OCI-LY7 (cell line): ENCODE measurements at regions not wholly inside any gene's neighbourhood (a gene's known extent, or its start where the extent isn't known, plus 50 kb on each side); places are given as distances from the start of the nearest gene placed in this dataset.

Experiments
- BruUV-seq: library from RNA; stranded (reverse); fragments of 400-500 nt; replicated peaks from 2 replicates; lab custom pipeline; 2021; lab: Mats Ljungman, UMichigan
- CTCF ChIA-PET: fragments of 300-600 bp; sonication (Branson Sonifier 250); formaldehyde crosslinking; loops from one replicate; lab custom pipeline; 2022; ENCODE audit warnings: antibody characterized with exemption; ENCODE audit not compliant: unreplicated experiment; lab: Charles Lee
- POLR2A ChIA-PET: fragments of 300-600 bp; sonication (Branson Sonifier 250); formaldehyde crosslinking; loops from one replicate; lab custom pipeline; 2022; ENCODE audit warnings: antibody characterized with exemption; lab: Charles Lee
- DNase-seq: peaks from one replicate; pipeline ENCODE4 v3.0.0-alpha.2; 2015; ENCODE audit warnings: low spot score
- H2AFZ ChIP-seq: fragments of 200-600 bp; sonication (generic), shearing (Covaris generic); 2 replicates; pipeline ENCODE4 v1.6.1; 2014; ENCODE audit warnings: mild to moderate bottlenecking, antibody characterized with exemption, low read length, moderate library complexity
- H3K27ac ChIP-seq: fragments of 200-600 bp; sonication (generic); 2 replicates; pipeline ENCODE4 v1.5.1; 2014; ENCODE audit warnings: mixed run types, low read depth, mild to moderate bottlenecking, moderate library complexity, low read length, inconsistent platforms; ENCODE audit not compliant: poor library complexity, severe bottlenecking
- H3K36me3 ChIP-seq: fragments of 200-600 bp; sonication (generic); 2 replicates; pipeline ENCODE4 v1.6.1; 2014; ENCODE audit warnings: mild to moderate bottlenecking, antibody characterized with exemption, low read length, moderate library complexity, mixed read lengths; ENCODE audit not compliant: insufficient read depth
- H3K4me1 ChIP-seq: fragments of 200-600 bp; sonication (generic); 2 replicates; pipeline ENCODE4 v1.5.1; 2014; ENCODE audit warnings: mild to moderate bottlenecking, low read length; ENCODE audit not compliant: insufficient read depth, poor library complexity, severe bottlenecking
- H3K4me2 ChIP-seq: fragments of 200-600 bp; sonication (generic); 2 replicates; pipeline ENCODE4 v1.6.1; 2014; ENCODE audit warnings: mild to moderate bottlenecking, low read length
- H3K4me3 ChIP-seq: fragments of 200-600 bp; sonication (generic); 2 replicates; pipeline ENCODE4 v1.5.1; 2014; ENCODE audit warnings: mild to moderate bottlenecking, low read depth, low read length; ENCODE audit not compliant: poor library complexity, severe bottlenecking
- H3K79me2 ChIP-seq: fragments of 200-600 bp; sonication (generic); 2 replicates; pipeline ENCODE4 v1.6.1; 2016; ENCODE audit warnings: low read depth, mild to moderate bottlenecking, low read length, moderate library complexity, mixed read lengths; ENCODE audit not compliant: insufficient read depth
- H3K9me2 ChIP-seq: fragments of 200-600 bp; sonication (generic); 2 replicates; pipeline ENCODE4 v1.6.1; 2016; ENCODE audit warnings: mild to moderate bottlenecking, low read length, mixed read lengths; ENCODE audit not compliant: insufficient read depth
- H3K9me3 ChIP-seq: fragments of 200-600 bp; sonication (generic); 2 replicates; pipeline ENCODE4 v1.6.1; 2014; ENCODE audit warnings: mild to moderate bottlenecking, mixed run types, low read length, mixed read lengths
- H4K20me1 ChIP-seq: fragments of 200-600 bp; sonication (generic); 2 replicates; pipeline ENCODE4 v1.6.1; 2014; ENCODE audit warnings: mild to moderate bottlenecking, antibody characterized with exemption, low read length, moderate library complexity, mixed read lengths; ENCODE audit not compliant: insufficient read depth
- EZH2phosphoT487 ChIP-seq: fragments of 200-600 bp; sonication (generic); IDR thresholded peaks from 2 replicates; pipeline ENCODE4 v1.6.1; 2018; ENCODE audit warnings: low read depth, borderline replicate concordance, mild to moderate bottlenecking, mixed run types, antibody characterized with exemption, low read length, moderate library complexity, mixed read lengths
- intact Hi-C: fragments of 100-400 bp; cut with micrococcal nuclease; formaldehyde crosslinking; loops from one replicate; pipeline ENCODE4 v1.10.0; 2022; ENCODE audit not compliant: unreplicated experiment
- TF ChIP-seq, protein P1 (sequence below): fragments of 200-600 bp; sonication (generic); conservative IDR thresholded peaks from 2 replicates; pipeline ENCODE4 v1.5.1; 2014; ENCODE audit warnings: mild to moderate bottlenecking, antibody characterized with exemption, low read length, moderate library complexity, mixed read lengths

DNA sequence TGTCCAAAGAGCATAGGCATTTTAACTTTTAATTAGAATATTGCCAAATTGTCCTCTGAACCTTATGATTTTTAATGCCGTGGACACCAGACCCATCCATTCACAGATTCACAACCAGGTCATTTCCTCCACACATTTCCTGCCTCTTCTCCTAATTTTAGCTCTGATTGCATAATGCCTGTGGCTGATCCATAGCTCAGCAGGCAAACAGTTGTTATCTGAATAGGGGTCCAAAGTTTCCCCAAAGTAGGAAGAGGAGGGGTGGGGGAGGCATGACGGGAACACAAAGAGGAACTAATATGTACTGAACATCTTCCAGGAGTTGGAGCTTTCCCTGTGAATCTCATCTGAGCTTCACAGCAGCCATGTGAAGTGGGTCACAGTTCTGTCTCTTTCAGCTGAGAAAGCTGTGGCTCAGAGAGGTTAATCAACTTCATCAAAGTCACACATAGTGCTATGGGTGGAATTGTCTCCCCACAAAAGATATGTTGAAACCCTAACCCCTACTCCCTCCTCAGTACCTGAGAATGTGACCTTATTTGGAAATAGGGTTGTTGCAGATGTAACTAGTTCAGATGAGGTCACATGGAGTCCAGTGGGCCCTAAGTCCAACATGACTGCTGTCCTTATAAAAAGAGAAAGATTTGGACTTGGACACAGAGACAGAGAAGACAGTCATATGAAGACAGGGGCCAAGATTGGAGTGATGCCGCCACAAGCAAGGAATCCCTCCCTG is 106.7 kb upstream of the AGBL1 start:
- no peak overlapping the region for H3K4me3 ChIP-seq
- no TSS peak for BruUV-seq
- H4K20me1 ChIP-seq, result no peaks in the 10 kb centered on the region
- H3K79me2 ChIP-seq, result no peaks in the 10 kb centered on the region
- intact Hi-C loops, result no loop called here
- no peak overlapping the region for H2AFZ ChIP-seq
- 0 out of 2 replicates have a peak, but pooled peaks cover 5% of the 10 kb centered on the region for H3K9me3 ChIP-seq
- no peaks in the 10 kb centered on the region for H3K36me3 ChIP-seq
- no peak for DNase-seq
- no peak overlapping the region for H3K27ac ChIP-seq
- CTCF ChIA-PET, result no interaction called here
- POLR2A ChIA-PET, result interaction anchor here (0.6 kb wide), 1 partner anchor 38 kb away, joined by 6 read pairs; no protein-coding TSS in a partner anchor
- no peak overlapping the region for H3K4me2 ChIP-seq
- no peak for TF ChIP-seq EZH2phosphoT487
- TF ChIP-seq, protein P1, sequence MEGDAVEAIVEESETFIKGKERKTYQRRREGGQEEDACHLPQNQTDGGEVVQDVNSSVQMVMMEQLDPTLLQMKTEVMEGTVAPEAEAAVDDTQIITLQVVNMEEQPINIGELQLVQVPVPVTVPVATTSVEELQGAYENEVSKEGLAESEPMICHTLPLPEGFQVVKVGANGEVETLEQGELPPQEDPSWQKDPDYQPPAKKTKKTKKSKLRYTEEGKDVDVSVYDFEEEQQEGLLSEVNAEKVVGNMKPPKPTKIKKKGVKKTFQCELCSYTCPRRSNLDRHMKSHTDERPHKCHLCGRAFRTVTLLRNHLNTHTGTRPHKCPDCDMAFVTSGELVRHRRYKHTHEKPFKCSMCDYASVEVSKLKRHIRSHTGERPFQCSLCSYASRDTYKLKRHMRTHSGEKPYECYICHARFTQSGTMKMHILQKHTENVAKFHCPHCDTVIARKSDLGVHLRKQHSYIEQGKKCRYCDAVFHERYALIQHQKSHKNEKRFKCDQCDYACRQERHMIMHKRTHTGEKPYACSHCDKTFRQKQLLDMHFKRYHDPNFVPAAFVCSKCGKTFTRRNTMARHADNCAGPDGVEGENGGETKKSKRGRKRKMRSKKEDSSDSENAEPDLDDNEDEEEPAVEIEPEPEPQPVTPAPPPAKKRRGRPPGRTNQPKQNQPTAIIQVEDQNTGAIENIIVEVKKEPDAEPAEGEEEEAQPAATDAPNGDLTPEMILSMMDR, result no peak
- no peaks in the 10 kb centered on the region for H3K9me2 ChIP-seq
- no peaks in the 10 kb centered on the region for H3K4me1 ChIP-seq

DNA sequence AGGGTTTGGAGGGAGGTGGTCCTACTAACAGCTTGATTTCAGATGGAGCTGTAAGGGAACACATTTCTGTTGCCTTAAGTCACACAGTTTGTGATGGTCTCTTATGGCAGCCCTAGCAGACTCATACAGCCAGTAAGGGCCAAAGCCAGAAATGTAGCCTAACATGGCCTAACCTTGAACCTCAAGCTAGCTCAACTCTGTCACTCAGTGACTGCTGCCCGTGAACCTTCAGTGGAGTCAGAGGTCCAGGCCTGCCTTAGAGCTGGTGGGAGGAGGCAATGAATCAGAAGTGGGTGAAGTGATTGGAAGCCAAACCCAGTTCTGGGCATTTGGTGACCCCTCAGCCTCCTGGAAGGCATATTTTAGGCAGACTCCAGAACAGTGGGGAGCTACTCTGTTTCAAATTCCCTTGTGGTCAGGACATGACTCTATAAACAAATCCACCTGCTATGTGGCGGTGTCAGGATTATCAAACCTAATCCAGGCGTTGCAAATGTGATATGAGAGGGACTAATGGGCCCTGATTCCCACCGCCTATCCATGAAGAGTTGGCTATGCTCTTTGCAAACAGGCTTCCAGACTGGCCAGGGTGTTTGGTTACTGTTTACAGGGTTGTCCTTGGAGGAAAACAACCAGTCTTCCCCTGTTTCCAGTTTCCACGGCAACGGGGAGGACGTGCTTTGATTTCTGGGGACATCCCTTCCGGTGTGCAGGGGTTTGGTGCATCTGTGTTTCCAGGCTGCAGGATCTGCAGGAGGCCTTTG is 105.9 kb upstream of the AGBL1 start:
- H3K4me2 ChIP-seq, result no peak overlapping the region
- no peak overlapping the region for H2AFZ ChIP-seq
- BruUV-seq, result no TSS peak
- H3K27ac ChIP-seq, result no peak overlapping the region
- ChIA-PET POLR2A (no interaction called here), CTCF (no interaction called here)
- no peaks in the 10 kb centered on the region for H3K36me3 ChIP-seq
- no peaks in the 10 kb centered on the region for H3K79me2 ChIP-seq
- H3K9me2 ChIP-seq, result no peaks in the 10 kb centered on the region
- intact Hi-C loops, result no loop called here
- H4K20me1 ChIP-seq, result no peaks in the 10 kb centered on the region
- H3K9me3 ChIP-seq, result 0 out of 2 replicates have a peak, but pooled peaks cover 5% of the 10 kb centered on the region
- no peak for DNase-seq
- no peak overlapping the region for H3K4me3 ChIP-seq
- TF ChIP-seq, protein P1, result no peak
- no peak for TF ChIP-seq EZH2phosphoT487
- no peaks in the 10 kb centered on the region for H3K4me1 ChIP-seq

DNA sequence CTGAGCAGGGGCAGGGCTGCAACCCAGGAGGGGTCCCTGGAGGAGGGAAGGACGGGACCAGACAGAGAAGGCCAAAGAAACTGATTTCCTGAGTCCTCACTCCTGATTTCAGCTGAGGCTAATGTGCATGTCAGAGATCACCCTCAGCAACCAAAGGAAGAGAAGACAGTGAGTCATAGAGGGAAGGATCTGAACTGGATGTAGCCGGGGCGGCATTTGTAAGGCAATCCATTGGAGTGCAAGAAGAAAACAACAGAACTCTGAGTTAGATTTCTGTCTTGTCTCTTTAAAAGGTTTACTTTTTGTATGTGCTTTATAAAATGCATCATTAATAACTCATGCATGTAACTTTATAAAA is 105.3 kb upstream of the AGBL1 start:
- ChIA-PET POLR2A (no interaction called here), CTCF (no interaction called here)
- H3K9me2 ChIP-seq, result no peaks in the 10 kb centered on the region
- TF ChIP-seq EZH2phosphoT487, result no peak
- TF ChIP-seq, protein P1, result no peak
- no peak overlapping the region for H3K4me3 ChIP-seq
- no peaks in the 10 kb centered on the region for H3K79me2 ChIP-seq
- no peak overlapping the region for H2AFZ ChIP-seq
- no peak overlapping the region for H3K27ac ChIP-seq
- intact Hi-C loops, result no loop called here
- no peaks in the 10 kb centered on the region for H4K20me1 ChIP-seq
- no peaks in the 10 kb centered on the region for H3K36me3 ChIP-seq
- no peak overlapping the region for H3K4me2 ChIP-seq
- H3K4me1 ChIP-seq, result no peaks in the 10 kb centered on the region
- H3K9me3 ChIP-seq, result 0 out of 2 replicates have a peak, but pooled peaks cover 5% of the 10 kb centered on the region
- BruUV-seq, result no TSS peak
- no peak for DNase-seq
